HG03432 (cell line): ENCODE measurements at regions not wholly inside any gene's neighbourhood (a gene's known extent, or its start where the extent isn't known, plus 50 kb on each side); places are given as distances from the start of the nearest gene placed in this dataset.
A peak's percentile ranks its signal among the peaks of the same experiment; 100 is the strongest.
"Not testable (repeated sequence)": the region's sequence is repeated elsewhere in the genome, so short reads cannot be mapped to it uniquely, and the experiment has no call there.

Source experiments
- ATAC-seq: cut with Tn5 transposase; IDR thresholded peaks from one replicate; pipeline ENCODE4 v1.9.1; 2021; ENCODE audit warnings: mild to moderate bottlenecking, moderate library complexity; ENCODE audit not compliant: unreplicated experiment

DNA sequence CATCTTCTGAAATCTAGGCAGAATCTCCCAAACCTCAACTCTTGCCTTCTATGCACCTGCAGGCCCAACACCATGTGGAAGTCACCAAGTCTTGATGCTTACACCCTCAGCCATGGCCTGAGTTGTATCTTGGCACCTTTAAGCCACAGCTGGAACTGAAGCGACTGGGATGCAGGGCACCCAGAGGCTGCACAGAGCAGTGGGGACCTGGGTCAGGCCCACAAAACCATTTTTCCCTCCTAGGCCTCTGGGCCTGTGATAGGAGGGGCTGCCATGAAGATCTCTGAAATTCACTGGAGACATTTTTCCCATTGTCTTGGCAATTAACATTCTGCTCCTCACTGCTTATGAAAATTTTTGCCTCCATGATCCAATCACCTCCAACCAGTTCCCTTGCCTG, 1388.5 kb downstream of the ADGRL3 start:
- no peak for ATAC-seq

DNA sequence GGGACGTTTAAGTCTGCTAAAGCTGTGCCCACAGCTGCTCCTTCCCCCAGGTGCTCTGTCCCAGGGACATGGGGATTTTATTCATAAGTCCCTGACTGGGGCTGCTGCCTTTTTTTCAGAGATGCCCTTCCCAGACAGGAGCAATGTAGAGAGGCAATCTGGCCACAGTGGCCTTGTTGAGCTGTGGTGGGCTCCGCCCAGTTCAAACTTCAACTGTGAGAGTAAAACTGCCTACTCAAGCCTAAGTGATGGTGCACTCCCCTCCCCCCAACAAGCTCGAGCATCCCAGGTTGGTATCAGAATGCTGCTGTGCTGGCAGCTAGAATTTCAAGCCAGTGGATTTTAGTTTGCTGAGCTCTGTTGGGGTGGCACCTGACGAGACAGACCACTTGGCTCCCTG, 1371.4 kb downstream of the ADGRL3 start:
- no peak for ATAC-seq

DNA sequence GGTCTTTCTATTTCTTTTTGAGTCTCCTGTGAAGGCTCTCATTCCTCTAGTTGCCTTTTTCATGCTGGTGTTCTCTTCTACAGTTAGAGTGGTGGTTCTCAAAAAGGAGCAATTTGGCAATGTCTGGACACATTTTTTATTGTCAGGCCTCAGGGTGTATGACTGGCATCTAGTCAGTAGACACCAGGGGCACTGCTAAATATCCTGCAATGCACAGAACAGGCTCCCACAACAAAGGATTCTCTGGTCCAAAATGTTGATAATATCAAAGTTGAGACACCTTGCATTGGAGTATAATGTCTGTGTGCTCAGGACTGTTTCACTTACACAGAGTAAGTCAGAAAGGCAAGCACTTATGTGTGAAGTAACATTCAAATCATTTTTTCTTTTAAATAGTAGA, 1360.7 kb downstream of the ADGRL3 start:
- no peak for ATAC-seq

DNA sequence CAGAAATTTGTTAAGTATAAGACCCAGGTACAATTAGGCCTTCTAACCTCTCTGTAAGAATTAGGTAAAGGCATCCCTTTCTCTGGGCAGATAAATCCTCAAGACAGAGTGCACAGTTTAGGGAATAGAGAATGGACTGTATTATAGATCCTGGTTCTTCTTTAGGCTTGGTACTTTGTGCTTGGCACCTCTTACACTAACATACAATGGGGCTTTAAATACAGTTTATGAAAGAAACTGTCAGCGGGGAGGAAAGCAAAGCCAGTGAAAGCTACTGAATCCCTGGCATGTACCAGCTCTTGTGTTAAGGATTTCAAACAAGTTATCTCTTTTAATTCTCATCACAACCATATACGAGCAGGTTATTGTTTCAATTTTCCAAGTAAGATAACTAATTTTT, 1350.0 kb downstream of the ADGRL3 start:
- ATAC-seq, result no peak

DNA sequence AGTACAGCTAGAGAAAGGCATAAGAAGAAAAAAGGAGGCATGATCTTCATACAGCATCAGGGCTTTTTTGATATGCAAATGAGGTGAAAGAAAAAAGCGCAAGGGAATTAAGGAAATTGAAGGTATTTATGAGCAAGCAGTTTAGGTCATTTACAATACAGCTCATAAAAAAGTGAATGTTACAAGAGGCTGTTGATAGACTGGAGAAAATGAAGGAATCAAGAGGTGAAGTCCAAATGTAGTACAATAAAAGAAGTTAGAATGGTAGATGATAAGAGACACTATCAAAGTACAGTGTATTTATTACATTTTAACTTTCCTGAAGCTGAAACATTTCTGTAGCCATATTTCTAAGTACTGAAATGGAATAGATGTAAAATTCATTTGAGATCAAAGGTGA, 1349.5 kb downstream of the ADGRL3 start:
- no peak for ATAC-seq

DNA sequence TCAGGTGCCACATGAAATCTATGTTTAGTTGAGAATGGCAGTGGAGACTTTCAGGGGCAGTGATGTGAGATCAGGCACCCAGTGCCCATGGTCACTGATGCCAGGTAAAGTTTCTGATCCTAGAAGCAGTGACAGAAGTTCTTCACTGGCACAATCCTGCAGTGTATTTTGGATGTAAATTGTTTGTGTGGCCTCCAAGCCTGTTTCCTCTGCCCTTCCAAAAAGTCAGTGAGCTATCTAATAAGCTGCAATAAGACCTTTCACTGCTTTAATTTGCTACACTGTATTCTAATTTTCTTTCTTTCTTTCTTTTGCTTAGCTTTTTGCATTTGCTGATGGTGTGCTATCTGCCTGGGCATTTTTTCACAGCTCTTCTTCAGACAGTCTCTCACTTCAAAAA, 1348.6 kb downstream of the ADGRL3 start:
- no peak for ATAC-seq

DNA sequence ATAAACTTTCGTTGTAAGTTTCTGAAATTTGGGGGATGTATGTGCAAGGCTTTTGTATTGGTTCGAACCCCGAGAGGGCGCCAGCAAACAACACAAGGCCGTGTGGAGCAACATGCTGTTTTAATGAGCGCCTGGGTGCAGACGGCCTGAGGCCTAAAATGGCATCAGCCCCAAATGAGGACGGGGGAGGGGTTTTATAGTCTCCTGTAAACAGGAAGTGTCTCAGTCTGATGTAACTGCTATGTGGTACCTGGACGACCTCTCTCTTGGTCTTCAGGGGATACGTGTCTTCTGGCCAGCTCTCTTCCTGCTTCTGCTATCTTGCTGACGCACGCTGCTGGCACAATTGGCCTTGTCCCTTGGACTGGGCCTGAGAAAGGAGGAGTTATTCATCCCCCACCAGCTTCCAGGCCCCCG, 1348.0 kb downstream of the ADGRL3 start:
- no peak for ATAC-seq

DNA sequence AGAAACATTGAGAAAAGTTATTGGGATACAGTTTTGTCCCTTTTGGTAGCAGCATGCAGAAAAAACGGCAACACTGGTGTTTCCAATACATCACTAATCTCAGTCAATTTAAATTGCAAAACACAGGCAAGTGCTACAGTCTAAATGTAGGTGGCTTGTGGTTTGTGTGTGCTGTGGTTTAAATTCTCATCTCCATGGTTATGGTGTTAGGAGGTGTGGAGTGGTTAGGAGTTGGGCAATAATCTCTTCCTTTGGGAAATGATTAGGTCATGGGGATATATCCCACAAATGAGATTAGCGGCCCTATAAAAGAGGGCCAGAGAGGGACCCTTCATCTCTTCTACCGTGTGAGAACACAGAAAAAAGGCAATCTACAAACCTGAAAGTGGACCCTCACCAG, 1344.3 kb downstream of the ADGRL3 start:
- peak; percentile 72 for ATAC-seq

DNA sequence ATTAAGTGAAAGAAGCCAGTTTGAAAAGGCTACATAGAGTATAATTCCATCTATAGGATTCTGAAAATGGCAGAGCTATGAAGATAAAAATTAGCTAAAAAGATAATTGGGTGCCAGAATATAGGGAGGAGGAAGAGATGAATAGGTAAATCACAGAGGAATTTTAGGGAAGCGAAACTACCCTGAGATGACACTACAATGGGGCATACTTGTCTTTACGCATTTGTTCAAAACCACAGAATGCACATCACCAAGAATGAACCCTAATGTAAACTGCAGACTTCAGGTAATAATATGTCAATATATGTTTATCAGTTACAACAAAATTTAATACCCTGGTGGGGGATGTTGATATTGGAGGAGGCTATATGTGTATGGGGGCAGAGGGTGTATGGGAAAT, 1342.9 kb downstream of the ADGRL3 start:
- ATAC-seq, result no peak

DNA sequence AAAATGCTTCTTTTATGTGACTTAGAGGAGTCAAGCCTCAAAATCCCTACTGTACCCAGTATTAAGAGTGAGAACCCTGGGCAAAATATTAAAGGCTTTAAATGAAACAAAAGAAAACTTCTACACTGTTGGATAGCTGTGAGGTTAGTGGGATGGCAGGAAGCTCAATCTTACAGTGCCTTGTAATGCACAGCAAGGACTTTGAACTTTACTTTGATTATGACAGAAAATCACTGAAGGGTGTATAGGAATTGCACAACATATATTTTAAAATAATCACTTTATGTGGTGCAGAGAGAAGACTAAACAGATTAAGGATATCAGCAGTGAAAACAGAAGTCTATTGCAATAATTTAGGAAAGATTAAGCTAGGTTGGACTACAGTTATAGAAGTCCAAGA, 1333.4 kb downstream of the ADGRL3 start:
- no peak for ATAC-seq

DNA sequence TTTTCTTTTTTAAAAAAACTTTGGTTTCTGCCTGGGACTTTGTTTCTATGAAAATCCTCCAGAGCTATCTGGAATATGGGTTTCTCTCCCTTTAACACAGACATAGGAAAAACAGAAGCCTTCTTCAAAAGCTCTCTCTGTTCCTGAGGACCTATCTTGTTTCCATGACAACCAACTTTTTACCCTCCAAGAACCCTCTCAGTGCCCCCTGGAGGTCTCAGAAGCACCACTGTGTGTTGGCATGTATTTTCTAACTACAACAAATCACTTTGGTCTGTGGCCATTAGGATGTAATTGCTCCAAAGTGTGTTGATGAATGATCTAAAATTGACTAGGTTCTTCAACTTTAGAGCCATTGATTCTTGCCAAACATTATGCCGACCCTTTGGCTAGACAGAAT, 1331.6 kb downstream of the ADGRL3 start:
- ATAC-seq, result no peak

DNA sequence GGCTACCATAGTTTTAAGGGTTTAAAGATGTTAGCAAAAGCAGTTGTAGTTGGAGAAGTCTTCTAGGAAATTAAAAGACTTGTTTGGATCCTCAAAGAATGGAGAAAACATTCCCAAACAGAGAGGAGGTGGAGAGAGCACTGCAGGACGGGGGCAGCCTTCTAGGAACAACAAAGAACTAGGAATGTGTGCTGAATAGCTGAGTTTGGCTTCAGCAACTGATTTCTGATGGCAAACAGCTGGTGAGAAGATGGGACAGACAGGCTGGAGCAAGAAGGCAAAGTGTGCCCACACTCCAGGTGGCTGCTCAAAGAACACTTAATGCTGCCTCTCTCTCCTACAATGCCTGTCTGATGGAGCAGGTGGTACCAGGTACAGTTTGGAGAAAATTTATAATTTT, 1331.1 kb downstream of the ADGRL3 start:
- no peak for ATAC-seq

DNA sequence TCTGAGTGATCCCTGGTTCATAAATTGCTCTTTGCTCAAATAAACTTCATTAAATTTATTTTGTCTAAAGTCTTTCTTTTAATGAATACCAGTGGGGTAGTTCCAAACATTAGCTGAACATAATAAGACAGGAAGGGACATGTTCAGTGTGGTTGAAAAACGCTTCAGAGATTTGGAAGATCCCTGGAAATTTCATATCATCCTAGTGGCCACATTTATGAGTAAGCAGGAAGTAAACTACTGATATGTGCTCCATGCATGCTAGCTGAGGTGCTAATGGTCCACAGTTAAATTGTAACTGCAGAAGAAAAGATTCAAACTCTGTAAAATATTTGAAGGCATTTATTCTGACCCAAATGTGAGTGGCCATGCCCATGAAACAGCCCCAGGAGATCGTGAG, 1328.7 kb downstream of the ADGRL3 start:
- ATAC-seq, result peak; percentile 50

DNA sequence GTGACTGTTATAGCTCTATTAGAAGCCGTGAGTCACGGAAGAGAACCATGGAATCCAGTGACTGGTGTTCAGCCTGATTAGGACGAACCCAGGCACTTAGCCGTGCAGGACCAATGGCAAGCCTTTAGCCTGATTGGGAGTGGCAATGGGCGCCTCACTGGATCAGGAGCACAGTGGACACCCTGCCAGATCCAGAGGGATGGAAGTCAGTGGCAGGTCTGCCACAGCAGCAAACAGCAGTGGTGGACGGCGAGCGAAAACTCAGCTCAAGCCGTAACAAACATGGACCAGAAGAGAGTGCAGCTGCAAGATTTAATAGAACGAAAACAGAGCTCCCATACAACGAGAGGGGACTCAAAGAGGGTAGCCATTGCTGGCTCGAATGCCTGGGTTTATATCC, 1326.5 kb downstream of the ADGRL3 start:
- ATAC-seq, result no peak

DNA sequence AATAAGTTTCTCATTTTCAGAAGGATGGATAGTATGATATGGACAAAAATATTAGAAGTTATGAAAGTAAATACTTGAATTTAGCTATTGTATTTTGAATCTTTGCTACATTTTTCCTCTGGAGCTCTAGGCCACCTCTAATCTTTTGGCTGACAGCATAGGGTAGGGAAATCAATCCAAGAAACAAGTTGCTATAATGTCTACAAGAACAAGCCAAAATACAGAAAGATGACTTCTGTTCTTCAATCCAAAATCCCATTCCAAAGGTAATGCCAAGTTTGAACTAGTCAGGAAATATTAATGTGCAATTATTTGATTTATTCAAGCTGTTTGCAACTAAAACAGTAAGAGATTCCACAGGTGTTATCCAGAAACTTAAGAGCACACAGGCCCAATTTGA, 1323.1 kb downstream of the ADGRL3 start:
- no peak for ATAC-seq

DNA sequence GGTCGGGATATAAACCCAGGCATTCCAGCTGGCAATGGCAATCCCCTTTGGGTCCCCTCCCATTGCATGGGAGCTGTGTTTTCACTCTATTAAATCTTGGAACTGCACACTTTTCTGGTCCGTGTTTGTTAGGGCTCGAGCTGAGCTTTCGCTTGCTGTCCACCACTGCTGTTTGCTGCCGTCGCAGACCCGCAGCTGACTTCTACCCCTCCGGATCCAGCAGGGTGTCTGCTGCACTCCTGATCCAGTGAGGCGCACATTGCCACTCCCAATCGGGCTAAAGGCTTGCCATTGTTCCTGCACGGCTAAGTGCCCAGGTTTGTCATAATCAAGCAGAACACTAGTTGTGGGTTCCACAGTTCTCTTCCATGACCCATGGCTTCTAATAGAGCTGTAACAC, 1322.1 kb downstream of the ADGRL3 start:
- ATAC-seq, result no peak

DNA sequence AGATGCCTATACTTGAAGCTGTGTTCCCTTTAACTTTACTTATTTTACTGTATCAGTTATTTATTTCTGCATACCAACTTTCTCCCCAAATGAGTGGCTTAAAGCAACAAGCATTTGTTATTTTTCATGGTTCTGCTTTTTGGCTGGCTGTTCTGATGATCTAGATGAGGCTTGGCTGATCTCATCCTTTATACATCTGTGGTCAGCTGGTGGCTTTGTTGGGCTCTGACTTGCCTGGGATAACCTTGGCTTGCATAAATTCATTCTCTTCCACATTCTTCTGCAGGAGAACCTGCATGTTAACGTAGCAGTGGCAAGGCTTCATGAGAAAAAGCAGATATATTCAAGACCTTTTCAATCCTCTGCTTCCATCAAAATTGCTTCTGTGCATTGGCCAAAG, 1317.6 kb downstream of the ADGRL3 start:
- no peak for ATAC-seq

DNA sequence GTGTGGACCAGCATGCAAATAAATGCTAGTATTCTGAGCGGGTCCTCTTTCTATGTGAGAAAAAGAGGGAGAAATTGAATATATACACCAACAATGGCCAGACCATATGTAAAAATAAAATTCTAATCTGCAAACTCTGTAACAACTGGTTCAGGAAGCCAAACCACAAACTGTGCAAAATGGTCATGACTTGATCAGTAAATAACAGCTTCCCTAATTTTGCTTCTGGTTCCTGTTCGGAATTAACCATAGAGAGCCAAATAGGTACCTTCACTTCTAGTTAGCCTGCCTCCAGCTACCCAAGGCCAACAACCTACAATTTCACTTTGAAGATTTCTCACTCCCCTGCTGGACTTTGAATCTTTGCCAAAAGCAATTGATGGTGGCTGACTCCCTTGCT, 1313.2 kb downstream of the ADGRL3 start:
- no peak for ATAC-seq

DNA sequence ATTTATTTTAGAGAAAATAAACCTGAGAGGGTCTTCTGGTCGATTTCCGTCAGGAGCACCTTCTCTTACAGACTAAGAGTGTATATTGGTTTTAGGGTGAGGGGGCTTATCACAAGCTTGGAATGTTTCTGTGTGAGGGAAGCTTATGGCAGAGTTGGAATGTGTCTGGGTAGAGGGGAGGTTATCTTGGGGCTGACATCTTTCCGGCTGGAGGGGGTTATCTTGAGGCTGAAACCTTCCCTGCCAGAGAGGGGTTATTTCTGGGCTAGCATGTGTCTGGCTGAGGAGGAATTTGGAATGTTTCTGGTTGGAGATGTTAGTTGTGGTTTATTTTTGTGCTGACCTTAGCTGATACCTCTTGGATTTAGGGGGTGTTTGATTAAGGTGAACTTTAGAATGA, 1312.1 kb downstream of the ADGRL3 start:
- ATAC-seq, result no peak

DNA sequence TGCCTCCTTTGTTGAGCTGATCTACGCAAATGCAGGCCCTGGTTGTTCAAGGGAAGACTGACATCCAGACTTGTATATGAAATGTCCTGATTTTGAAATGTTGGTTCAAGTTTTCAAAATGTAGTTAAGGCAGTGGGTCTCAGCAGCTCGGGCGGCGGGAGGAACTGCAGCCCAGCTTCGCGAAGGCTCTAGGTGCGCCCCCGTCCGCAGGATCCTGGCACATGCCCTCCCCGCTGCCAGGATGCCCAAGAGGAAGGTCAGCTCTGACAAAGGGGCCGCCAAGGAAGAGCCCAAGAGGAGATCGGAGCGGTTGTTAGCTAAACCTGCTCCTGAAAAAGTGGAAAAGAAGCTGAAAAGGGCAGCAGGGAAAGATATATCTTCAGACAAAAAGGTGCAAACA, 1310.1 kb downstream of the ADGRL3 start:
- no peak for ATAC-seq

DNA sequence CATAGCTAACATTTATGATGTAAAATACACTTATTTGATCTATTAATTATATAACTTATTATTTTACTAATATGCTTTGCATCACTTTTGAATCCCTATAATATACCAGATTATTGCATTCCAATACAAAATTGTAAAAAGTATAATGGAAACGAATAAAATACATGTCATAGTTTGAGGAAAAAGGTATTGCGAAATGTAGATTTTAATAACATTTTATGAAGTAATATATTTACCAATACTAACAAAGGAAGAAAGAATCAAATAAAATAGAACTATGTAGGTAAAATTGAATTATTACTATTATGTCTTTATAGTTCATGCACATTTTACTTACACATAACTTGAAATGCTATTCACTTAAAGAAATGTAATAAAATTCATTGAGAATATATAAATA, 1300.2 kb downstream of the ADGRL3 start:
- no peak for ATAC-seq

DNA sequence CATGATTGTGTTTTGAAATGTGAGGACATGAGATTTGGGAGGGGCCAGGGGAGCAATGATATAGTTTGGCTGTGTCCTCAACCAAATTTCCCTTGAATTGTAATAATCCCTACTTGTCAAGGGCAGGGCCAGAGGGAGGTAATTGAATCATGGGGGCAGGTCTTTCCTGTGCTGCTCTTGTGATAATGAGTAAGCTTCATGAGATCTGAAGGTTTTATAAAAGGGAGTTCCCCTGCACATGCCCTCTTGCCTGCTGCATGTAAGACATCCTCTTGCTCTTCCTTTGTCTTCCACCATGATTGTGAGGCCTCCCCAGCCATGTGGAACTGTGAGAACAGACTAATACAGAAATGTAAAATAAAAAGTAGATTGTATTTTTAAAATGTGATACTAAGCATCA, 1294.9 kb downstream of the ADGRL3 start:
- peak; percentile 69 for ATAC-seq

DNA sequence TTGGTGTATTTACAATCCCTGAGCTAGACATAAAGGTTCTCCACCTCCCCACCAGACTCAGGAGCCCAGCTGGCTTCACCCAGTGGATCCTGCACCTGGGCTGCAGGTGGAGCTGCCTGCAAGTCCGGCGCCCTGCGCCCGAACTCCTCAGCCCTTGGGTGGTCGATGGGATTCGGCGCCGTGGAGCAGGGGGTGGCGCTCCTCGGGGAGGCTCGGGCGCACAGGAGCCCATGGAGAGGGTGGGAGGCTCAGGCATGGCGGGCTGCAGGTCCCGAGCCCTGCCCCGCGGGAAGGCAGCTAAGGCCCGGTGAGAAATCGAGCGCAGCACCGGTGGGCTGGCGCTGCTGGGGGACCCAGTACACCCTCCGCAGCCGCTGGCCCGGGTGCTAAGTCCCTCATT, 1291.6 kb downstream of the ADGRL3 start:
- ATAC-seq, result not testable (repeated sequence)

DNA sequence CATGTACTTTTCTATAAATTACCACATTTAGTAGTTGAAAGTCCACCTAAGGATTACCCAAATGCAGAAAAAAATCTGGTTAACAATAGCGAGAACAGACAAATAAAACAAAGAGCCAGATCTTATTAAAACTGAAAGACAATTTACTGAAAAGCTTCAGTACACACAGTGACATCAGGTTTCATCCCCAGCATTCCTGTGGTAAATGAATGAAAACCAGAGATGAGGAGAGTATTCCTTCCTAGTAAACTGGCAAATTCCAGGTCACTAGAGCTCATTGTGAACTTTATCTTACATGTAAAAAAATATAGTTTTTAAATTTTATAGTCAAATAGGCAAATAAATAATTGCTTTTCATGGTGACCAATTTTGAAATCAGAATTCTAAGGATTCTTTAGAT, 1290.5 kb downstream of the ADGRL3 start:
- no peak for ATAC-seq
